GM23338 (cell line): ENCODE measurements at regions not wholly inside any gene's neighbourhood (a gene's known extent, or its start where the extent isn't known, plus 50 kb on each side); places are given as distances from the start of the nearest gene placed in this dataset.
A peak's percentile ranks its signal among the peaks of the same experiment; 100 is the strongest.

Experiments used
- ATAC-seq: fragments of 200-7000 bp; cut with Tn5 transposase; 3 replicates; pipeline ENCODE4 v1.9.1; 2020
- DNase-seq: peaks from one replicate; pipeline ENCODE4 v3.0.0-alpha.2; 2015; ENCODE audit warnings: low spot score
- H2AFZ ChIP-seq: fragments of 200-600 bp; sonication (generic); 2 replicates; pipeline ENCODE4 v1.8.0; 2016; ENCODE audit warnings: antibody characterized with exemption, mild to moderate bottlenecking, moderate library complexity
- H3F3A ChIP-seq: fragments of 200-600 bp; sonication (generic); replicated peaks from 2 replicates; pipeline ENCODE4 v1.8.0; 2017; ENCODE audit warnings: antibody characterized with exemption, mixed run types, low read depth
- H3K27ac ChIP-seq: fragments of 200-600 bp; sonication (generic); 2 replicates; pipeline ENCODE4 v1.6.1; 2016; ENCODE audit warnings: low read depth
- H3K27me3 ChIP-seq: fragments of 200-600 bp; sonication (generic); 2 replicates; pipeline ENCODE4 v1.8.0; 2016; ENCODE audit warnings: mild to moderate bottlenecking, mixed run types, moderate library complexity; ENCODE audit not compliant: insufficient read depth
- H3K36me3 ChIP-seq: fragments of 200-600 bp; sonication (generic); 2 replicates; pipeline ENCODE4 v1.8.0; 2016; ENCODE audit warnings: mild to moderate bottlenecking; ENCODE audit not compliant: insufficient read depth
- H3K4me1 ChIP-seq: fragments of 200-600 bp; sonication (generic); 2 replicates; pipeline ENCODE4 v1.8.0; 2016; ENCODE audit warnings: mild to moderate bottlenecking, moderate library complexity; ENCODE audit not compliant: insufficient read depth
- H3K4me2 ChIP-seq: fragments of 200-600 bp; sonication (generic); 2 replicates; pipeline ENCODE4 v1.7.1; 2017; ENCODE audit warnings: mixed run types
- H3K4me3 ChIP-seq: fragments of 200-600 bp; sonication (generic); 2 replicates; pipeline ENCODE4 v1.6.1; 2016; ENCODE audit warnings: mixed run types
- H3K79me2 ChIP-seq: fragments of 200-600 bp; sonication (generic); replicated peaks from 2 replicates; pipeline ENCODE4 v1.8.0; 2017; ENCODE audit warnings: mild to moderate bottlenecking; ENCODE audit not compliant: insufficient read depth
- H3K9me2 ChIP-seq: fragments of 200-600 bp; sonication (generic); 2 replicates; pipeline ENCODE4 v1.8.0; 2017; ENCODE audit not compliant: insufficient read depth
- H4K20me1 ChIP-seq: fragments of 200-600 bp; sonication (generic); replicated peaks from 2 replicates; pipeline ENCODE4 v1.8.0; 2017; ENCODE audit warnings: mild to moderate bottlenecking; ENCODE audit not compliant: insufficient read depth
- H3K27ac Mint-ChIP-seq: 2 replicates; pipeline ENCODE4 v1.8.0; 2020; ENCODE audit warnings: inconsistent platforms, mild to moderate bottlenecking, moderate library complexity, mixed read lengths
- H3K27me3 Mint-ChIP-seq: 3 replicates; pipeline ENCODE4 v1.8.0; 2022; ENCODE audit warnings: low read depth, mild to moderate bottlenecking, moderate library complexity, mixed read lengths, inconsistent platforms; ENCODE audit not compliant: insufficient read depth, poor library complexity
- H3K36me3 Mint-ChIP-seq: 3 replicates; pipeline ENCODE4 v1.8.0; 2021; ENCODE audit warnings: low read depth, mild to moderate bottlenecking, inconsistent platforms, moderate library complexity, mixed read lengths
- H3K4me1 Mint-ChIP-seq: 3 replicates; pipeline ENCODE4 v1.8.0; 2020; ENCODE audit warnings: mild to moderate bottlenecking, inconsistent platforms, mixed read lengths
- H3K4me3 Mint-ChIP-seq: 3 replicates; pipeline ENCODE4 v1.8.0; 2021; ENCODE audit warnings: moderate library complexity, mild to moderate bottlenecking, inconsistent platforms, mixed read lengths
- H3K9me3 Mint-ChIP-seq: 3 replicates; pipeline ENCODE4 v1.8.0; 2020; ENCODE audit warnings: moderate library complexity, mild to moderate bottlenecking, inconsistent platforms, mixed read lengths
- ETS1 ChIP-seq: IDR thresholded peaks from 2 replicates; pipeline ENCODE4 v1.6.1; 2016; ENCODE audit warnings: antibody characterized with exemption
- EZH2phosphoT487 ChIP-seq: fragments of 200-600 bp; sonication (generic); IDR thresholded peaks from one replicate; pipeline ENCODE4 v1.8.1; 2018; ENCODE audit warnings: antibody characterized with exemption; ENCODE audit not compliant: unreplicated experiment
- POLR2AphosphoS5 ChIP-seq: IDR thresholded peaks from 2 replicates; pipeline ENCODE4 v1.6.1; 2016; ENCODE audit warnings: antibody characterized with exemption, low read depth
- ZNF114 ChIP-seq: fragments of 250-450 bp; sonication (Bioruptor Pico); IDR thresholded peaks from 2 replicates; pipeline ENCODE4 v1.5.0; 2020; ENCODE audit warnings: mild to moderate bottlenecking, moderate library complexity
- ZNF462 ChIP-seq: fragments of 250-450 bp; sonication (Bioruptor Pico); IDR thresholded peaks from 2 replicates; pipeline ENCODE4 v1.5.0; 2020; ENCODE audit warnings: mild to moderate bottlenecking, moderate library complexity

- no peak for TF ChIP-seq ZNF462
- H3K27ac ChIP-seq = no peak overlapping the region
- no peak for DNase-seq
- Mint-ChIP-seq H3K36me3 (no peaks in the 10 kb centered on the region), H3K27me3 (peaks cover 2% of the 10 kb centered on the region), H3K4me3 (no peak overlapping the region), H3K9me3 (no peaks in the 10 kb centered on the region), H3K4me1 (peaks cover 34% of the 10 kb centered on the region), H3K27ac (no peak overlapping the region)
- no peak overlapping the region for H3K4me2 ChIP-seq
- H3K4me1 ChIP-seq = peaks cover 10% of the 10 kb centered on the region
- no peak overlapping the region for H3K4me3 ChIP-seq
- peaks cover 10% of the 10 kb centered on the region; the same call in 1 of the 2 replicates for H3K9me2 ChIP-seq
- H3K36me3 ChIP-seq = no peaks in the 10 kb centered on the region
- H3K27me3 ChIP-seq = no peaks in the 10 kb centered on the region
- ATAC-seq = no peak
- H4K20me1 ChIP-seq = no peaks in the 10 kb centered on the region
- H3K79me2 ChIP-seq = no peaks in the 10 kb centered on the region
- no peak overlapping the region for H2AFZ ChIP-seq
- H3F3A ChIP-seq = no peaks in the 10 kb centered on the region
Measured at GRCh38 chr13:96903085-96903484, 91.2 kb downstream of the OXGR1 start.

GRCh38 chr13:96900986-96901385 lies 93.3 kb downstream of the OXGR1 start:
- Histone ChIP-seq H3F3A (no peaks in the 10 kb centered on the region), H3K79me2 (no peaks in the 10 kb centered on the region), H4K20me1 (no peaks in the 10 kb centered on the region), H3K9me2 (peaks cover 10% of the 10 kb centered on the region; the same call in 1 of the 2 replicates), H3K4me2 (no peak overlapping the region), H3K4me3 (no peak overlapping the region), H3K36me3 (no peaks in the 10 kb centered on the region), H3K27me3 (no peaks in the 10 kb centered on the region), H3K27ac (no peak overlapping the region), H2AFZ (no peak overlapping the region; the same call in 1 of the 2 replicates), H3K4me1 (peaks cover 10% of the 10 kb centered on the region)
- no peak overlapping the region for H3K27ac Mint-ChIP-seq
- DNase-seq (peak; percentile 64), ATAC-seq (peak; percentile 86)
- peaks cover 36% of the 10 kb centered on the region for H3K4me1 Mint-ChIP-seq
- no peaks in the 10 kb centered on the region for H3K9me3 Mint-ChIP-seq
- no peak overlapping the region for H3K4me3 Mint-ChIP-seq
- H3K36me3 Mint-ChIP-seq = no peaks in the 10 kb centered on the region
- peaks cover 2% of the 10 kb centered on the region for H3K27me3 Mint-ChIP-seq
- no peak for TF ChIP-seq ZNF114 (CRISPR knock-in tag)
- no peak for TF ChIP-seq ETS1
- TF ChIP-seq EZH2phosphoT487 = no peak
- no peak for TF ChIP-seq POLR2AphosphoS5
- no peak for TF ChIP-seq ZNF462
